ENCODE measurements at regions not wholly inside any gene's neighbourhood (a gene's known extent, or its start where the extent isn't known, plus 50 kb on each side); places are given as distances from the start of the nearest gene placed in this dataset.

DNA sequence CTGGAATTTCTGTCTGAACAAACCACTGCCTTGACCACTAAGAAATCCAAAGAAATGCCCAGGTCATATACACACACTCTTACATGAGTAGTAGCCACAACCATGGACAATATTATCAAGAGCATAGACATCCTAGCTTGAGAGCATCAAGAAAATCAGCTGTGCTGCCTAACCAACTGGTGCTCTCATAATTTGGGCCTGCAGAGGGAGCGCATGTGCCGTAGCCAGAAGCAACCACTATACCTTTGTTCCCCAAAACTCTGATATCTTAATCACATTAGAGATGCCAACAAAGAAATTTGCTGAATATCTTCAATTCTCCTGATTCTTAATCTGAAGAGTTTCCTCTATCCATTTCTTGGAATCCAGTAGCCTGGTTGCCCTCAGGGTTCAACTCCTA lies 163.6 kb downstream of the ZNF674 start:
- Histone ChIP-seq H4K20me1 (ENCODE audit: low read depth) (no peaks in the 10 kb centered on the region), H3K4me2 (no peak overlapping the region), H3K4me3 (no peak overlapping the region), H3F3A (ENCODE audit: low read depth) (peaks cover 7% of the 10 kb centered on the region), H3K36me3 (no peaks in the 10 kb centered on the region), H3K9ac (no peak overlapping the region), H3K27ac (no peak overlapping the region), H3K9me3 (ENCODE audit: low read depth) (peaks cover 5% of the 10 kb centered on the region), H3K4me1 (no peaks in the 10 kb centered on the region), H3K79me2 (ENCODE audit: low read depth) (no peaks in the 10 kb centered on the region), H3K27me3 (no peaks in the 10 kb centered on the region), H2AFZ (replicated peaks) (no peak overlapping the region)
- Mint-ChIP-seq H3K9me3 (peaks cover 9% of the 10 kb centered on the region), H3K36me3 (no peaks in the 10 kb centered on the region), H3K4me1 (no peaks in the 10 kb centered on the region), H3K27me3 (ENCODE audit: insufficient read depth, low read depth) (peaks cover 2% of the 10 kb centered on the region), H3K27ac (no peak overlapping the region), H3K4me3 (no peak overlapping the region)
- DNase-seq (ENCODE audit: low spot score): peak; percentile 47
- TF ChIP-seq EZH2 (IDR thresholded peaks at IDR 0.05) (no peak), EZH2phosphoT487 (IDR thresholded peaks at IDR 0.05) (no peak)
- TF ChIP-seq, protein P1, sequence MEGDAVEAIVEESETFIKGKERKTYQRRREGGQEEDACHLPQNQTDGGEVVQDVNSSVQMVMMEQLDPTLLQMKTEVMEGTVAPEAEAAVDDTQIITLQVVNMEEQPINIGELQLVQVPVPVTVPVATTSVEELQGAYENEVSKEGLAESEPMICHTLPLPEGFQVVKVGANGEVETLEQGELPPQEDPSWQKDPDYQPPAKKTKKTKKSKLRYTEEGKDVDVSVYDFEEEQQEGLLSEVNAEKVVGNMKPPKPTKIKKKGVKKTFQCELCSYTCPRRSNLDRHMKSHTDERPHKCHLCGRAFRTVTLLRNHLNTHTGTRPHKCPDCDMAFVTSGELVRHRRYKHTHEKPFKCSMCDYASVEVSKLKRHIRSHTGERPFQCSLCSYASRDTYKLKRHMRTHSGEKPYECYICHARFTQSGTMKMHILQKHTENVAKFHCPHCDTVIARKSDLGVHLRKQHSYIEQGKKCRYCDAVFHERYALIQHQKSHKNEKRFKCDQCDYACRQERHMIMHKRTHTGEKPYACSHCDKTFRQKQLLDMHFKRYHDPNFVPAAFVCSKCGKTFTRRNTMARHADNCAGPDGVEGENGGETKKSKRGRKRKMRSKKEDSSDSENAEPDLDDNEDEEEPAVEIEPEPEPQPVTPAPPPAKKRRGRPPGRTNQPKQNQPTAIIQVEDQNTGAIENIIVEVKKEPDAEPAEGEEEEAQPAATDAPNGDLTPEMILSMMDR (IDR thresholded peaks at IDR 0.05): peak; percentile 53

DNA sequence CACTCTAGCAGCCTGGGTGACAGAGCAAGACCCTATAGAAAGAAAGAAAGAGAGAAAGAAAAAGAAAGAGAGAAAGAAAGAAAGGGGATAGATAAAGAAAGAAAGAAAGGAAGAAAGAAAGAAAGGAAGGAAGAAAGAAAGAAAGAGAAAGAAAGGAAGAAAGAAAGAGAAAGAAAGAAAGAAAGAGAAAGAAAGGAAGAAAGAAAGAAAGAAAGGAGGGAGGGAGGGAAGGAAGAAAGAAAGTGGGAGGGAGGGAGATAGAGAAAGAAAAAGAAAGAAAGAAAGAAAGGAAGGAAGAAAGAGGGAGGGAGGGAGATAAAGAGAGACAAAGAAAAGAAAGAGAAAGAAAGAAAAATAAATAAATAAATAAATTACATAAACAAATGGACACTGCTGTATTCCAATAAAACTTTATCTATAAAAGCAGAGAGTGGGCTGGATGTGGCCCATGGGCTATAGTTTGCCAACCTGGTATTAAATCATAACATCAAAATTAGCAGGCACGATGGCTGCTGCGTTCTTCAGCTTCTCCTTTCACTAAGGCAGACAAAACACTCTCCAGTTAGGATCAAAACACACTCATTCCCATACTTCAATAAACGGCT lies 165.0 kb downstream of the ZNF674 start:
- H3K4me3 Mint-ChIP-seq: no peak overlapping the region
- no peak overlapping the region for H2AFZ ChIP-seq (replicated peaks)
- H3F3A ChIP-seq (ENCODE audit: low read depth): peaks cover 7% of the 10 kb centered on the region
- H3K36me3 ChIP-seq: no peaks in the 10 kb centered on the region
- no peaks in the 10 kb centered on the region for H3K79me2 ChIP-seq (ENCODE audit: low read depth)
- no peak overlapping the region for H3K27ac ChIP-seq
- H3K27me3 ChIP-seq: no peaks in the 10 kb centered on the region
- H3K36me3 Mint-ChIP-seq: no peaks in the 10 kb centered on the region
- peaks cover 9% of the 10 kb centered on the region for H3K9me3 Mint-ChIP-seq
- no peak overlapping the region for H3K9ac ChIP-seq
- H3K27ac Mint-ChIP-seq: no peak overlapping the region
- TF ChIP-seq, protein P1 (IDR thresholded peaks at IDR 0.05): no peak
- TF ChIP-seq EZH2phosphoT487 (IDR thresholded peaks at IDR 0.05) (no peak), EZH2 (IDR thresholded peaks at IDR 0.05) (no peak)
- peaks cover 8% of the 10 kb centered on the region for H3K4me1 Mint-ChIP-seq
- no peak for DNase-seq (ENCODE audit: low spot score)
- no peak overlapping the region for H3K4me3 ChIP-seq
- H3K4me2 ChIP-seq: no peak overlapping the region
- peaks cover 9% of the 10 kb centered on the region for H3K4me1 ChIP-seq
- H3K27me3 Mint-ChIP-seq (ENCODE audit: insufficient read depth, low read depth): peaks cover 2% of the 10 kb centered on the region
- no peaks in the 10 kb centered on the region for H4K20me1 ChIP-seq (ENCODE audit: low read depth)
- peaks cover 5% of the 10 kb centered on the region for H3K9me3 ChIP-seq (ENCODE audit: low read depth)

DNA sequence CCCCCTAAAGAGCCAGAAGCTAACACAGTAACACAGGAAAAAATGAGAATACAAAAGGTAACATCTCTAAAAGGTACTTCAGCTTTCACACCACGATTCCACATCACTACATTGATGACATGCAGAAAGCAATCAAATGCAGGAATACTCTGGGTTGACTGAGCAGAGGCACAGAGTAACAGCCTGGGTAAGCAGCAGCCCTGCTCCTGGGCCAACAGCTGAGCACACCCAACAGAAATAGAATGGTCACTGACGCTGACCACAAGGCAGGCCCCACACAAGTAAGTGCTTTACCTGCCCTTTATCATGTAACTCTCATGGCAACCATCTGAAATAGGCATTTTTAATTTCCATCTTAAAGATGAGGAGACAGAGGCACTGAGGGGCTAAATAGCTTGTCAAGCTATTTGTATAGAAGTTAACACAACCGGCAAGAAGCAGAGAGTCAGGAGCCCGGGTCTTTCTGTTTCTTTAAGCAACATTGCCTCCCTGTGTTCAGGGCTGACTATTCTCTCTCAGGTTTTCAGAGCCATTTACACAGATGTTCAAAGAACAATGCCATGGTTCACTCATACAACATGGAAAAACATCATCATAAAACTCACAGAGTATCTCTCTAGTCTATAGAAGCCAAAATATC lies 168.9 kb downstream of the ZNF674 start:
- no peaks in the 10 kb centered on the region for H3K36me3 Mint-ChIP-seq
- no peaks in the 10 kb centered on the region for H4K20me1 ChIP-seq (ENCODE audit: low read depth)
- peaks cover 6% of the 10 kb centered on the region for H3K9me3 Mint-ChIP-seq
- H3K4me1 Mint-ChIP-seq: peaks cover 8% of the 10 kb centered on the region
- H3F3A ChIP-seq (ENCODE audit: low read depth): no peaks in the 10 kb centered on the region
- peaks cover 13% of the 10 kb centered on the region for H3K4me1 ChIP-seq
- peak overlapping the region; percentile 9 for H2AFZ ChIP-seq (replicated peaks)
- TF ChIP-seq, protein P1 (IDR thresholded peaks at IDR 0.05): peak; percentile 71
- TF ChIP-seq EZH2 (IDR thresholded peaks at IDR 0.05) (no peak), EZH2phosphoT487 (IDR thresholded peaks at IDR 0.05) (no peak)
- no peaks in the 10 kb centered on the region for H3K36me3 ChIP-seq
- DNase-seq (ENCODE audit: low spot score): peak; percentile 69
- no peaks in the 10 kb centered on the region for H3K9me3 ChIP-seq (ENCODE audit: low read depth)
- H3K27me3 ChIP-seq: no peaks in the 10 kb centered on the region
- no peak overlapping the region for H3K27ac ChIP-seq
- no peak overlapping the region for H3K9ac ChIP-seq
- no peak overlapping the region for H3K4me3 Mint-ChIP-seq
- H3K27ac Mint-ChIP-seq: peak overlapping the region; percentile 43
- H3K27me3 Mint-ChIP-seq (ENCODE audit: insufficient read depth, low read depth): peaks cover 2% of the 10 kb centered on the region
- H3K79me2 ChIP-seq (ENCODE audit: low read depth): no peaks in the 10 kb centered on the region
- no peak overlapping the region for H3K4me2 ChIP-seq
- H3K4me3 ChIP-seq: no peak overlapping the region

Measured in neural progenitor cell (in vitro differentiated cells).